HG03135 (cell line): ENCODE measurements at regions not wholly inside any gene's neighbourhood (a gene's known extent, or its start where the extent isn't known, plus 50 kb on each side); places are given as distances from the start of the nearest gene placed in this dataset.

ENCODE experiments used
- ATAC-seq: cut with Tn5 transposase; IDR thresholded peaks from one replicate; pipeline ENCODE4 v1.9.1; 2021; ENCODE audit warnings: mild to moderate bottlenecking, moderate library complexity; ENCODE audit not compliant: unreplicated experiment

GRCh38 chr2:226581661-226582060, 218.0 kb downstream of the IRS1 start:
- ATAC-seq, result no peak

- no peak for ATAC-seq
Observed at GRCh38 chr2:226581004-226581403, 218.6 kb downstream of the IRS1 start.

- ATAC-seq, result no peak
Observed at GRCh38 chr2:226580403-226580802, 219.2 kb downstream of the IRS1 start.

- ATAC-seq, result no peak
Observed at GRCh38 chr2:226579519-226579918, 220.1 kb downstream of the IRS1 start.

GRCh38 chr2:226578879-226579278, 220.7 kb downstream of the IRS1 start:
- no peak for ATAC-seq

- ATAC-seq, result no peak
Observed at GRCh38 chr2:226578373-226578772, 221.2 kb downstream of the IRS1 start.

GRCh38 chr2:226575928-226576327, 223.7 kb downstream of the IRS1 start:
- no peak for ATAC-seq

GRCh38 chr2:226573158-226573557, 226.5 kb downstream of the IRS1 start:
- no peak for ATAC-seq

- ATAC-seq, result no peak
Observed at GRCh38 chr2:226564667-226565066, 235.0 kb downstream of the IRS1 start.

- ATAC-seq, result no peak
Observed at GRCh38 chr2:226561962-226562361, 237.7 kb downstream of the IRS1 start.

GRCh38 chr2:226560325-226560724, 239.3 kb downstream of the IRS1 start:
- ATAC-seq, result no peak

GRCh38 chr2:226559536-226559935, 240.1 kb downstream of the IRS1 start:
- ATAC-seq, result no peak

GRCh38 chr2:226558418-226558817, 241.2 kb downstream of the IRS1 start:
- ATAC-seq, result no peak

- no peak for ATAC-seq
Observed at GRCh38 chr2:226556050-226556449, 243.6 kb downstream of the IRS1 start.

GRCh38 chr2:226554701-226555100, 244.9 kb downstream of the IRS1 start:
- ATAC-seq, result no peak

- no peak for ATAC-seq
Observed at GRCh38 chr2:226553333-226553732, 246.3 kb downstream of the IRS1 start.

- ATAC-seq, result no peak
Observed at GRCh38 chr2:226552571-226553285, 246.9 kb downstream of the IRS1 start.

GRCh38 chr2:226551522-226552250, 247.9 kb downstream of the IRS1 start:
- no peak for ATAC-seq

- ATAC-seq, result no peak
Observed at GRCh38 chr2:226550801-226551200, 248.8 kb downstream of the IRS1 start.

GRCh38 chr2:226548732-226549131, 250.9 kb downstream of the IRS1 start:
- no peak for ATAC-seq

- ATAC-seq, result no peak
Observed at GRCh38 chr2:226544596-226545210, 254.9 kb downstream of the IRS1 start.
